ENCODE measurements at regions not wholly inside any gene's neighbourhood (a gene's known extent, or its start where the extent isn't known, plus 50 kb on each side); places are given as distances from the start of the nearest gene placed in this dataset.

GRCh38 chr5:57825031-57825686 is 342.5 kb upstream of the ACTBL2 start:
- Histone ChIP-seq H3K36me3 (ENCODE audit: control insufficient read depth, insufficient read depth, low read length) (no peaks in the 10 kb centered on the region), H3K9me3 (ENCODE audit: control insufficient read depth, low read length) (no peaks in the 10 kb centered on the region), H3K27ac (ENCODE audit: low read depth, low read length, severe bottlenecking) (no peak overlapping the region), H3K4me3 (ENCODE audit: extremely low read depth, insufficient read depth, low read length, poor library complexity, severe bottlenecking) (no peak overlapping the region), H3K4me1 (ENCODE audit: control insufficient read depth, insufficient read depth, low read length, poor library complexity, severe bottlenecking) (no peaks in the 10 kb centered on the region)
- WGBS, 2 experiments (ENCODE audit: insufficient coverage in 2 of 2) = 86 to 89% methylated on average over 2 to 3 of the region's 3 CpGs

GRCh38 chr5:57824623-57825022 is 342.0 kb upstream of the ACTBL2 start:
- 83 to 100% methylated on average over 1 of the region's 2 CpGs for WGBS, 2 experiments (ENCODE audit: insufficient coverage in 2 of 2)
- H3K9me3 ChIP-seq (ENCODE audit: control insufficient read depth, low read length) = no peaks in the 10 kb centered on the region
- no peaks in the 10 kb centered on the region for H3K36me3 ChIP-seq (ENCODE audit: control insufficient read depth, insufficient read depth, low read length)
- no peak overlapping the region for H3K4me3 ChIP-seq (ENCODE audit: extremely low read depth, insufficient read depth, low read length, poor library complexity, severe bottlenecking)
- H3K4me1 ChIP-seq (ENCODE audit: control insufficient read depth, insufficient read depth, low read length, poor library complexity, severe bottlenecking) = no peaks in the 10 kb centered on the region
- H3K27ac ChIP-seq (ENCODE audit: low read depth, low read length, severe bottlenecking) = no peak overlapping the region

GRCh38 chr5:57824047-57824446 is 341.4 kb upstream of the ACTBL2 start:
- no CpG with 5 or more reads among the region's 2 CpGs for WGBS, 2 experiments (ENCODE audit: insufficient coverage in 2 of 2)

GRCh38 chr5:57822651-57823050 is 340.0 kb upstream of the ACTBL2 start:
- Histone ChIP-seq H3K9me3 (ENCODE audit: control insufficient read depth, low read length) (no peaks in the 10 kb centered on the region), H3K36me3 (ENCODE audit: control insufficient read depth, insufficient read depth, low read length) (no peaks in the 10 kb centered on the region), H3K4me3 (ENCODE audit: extremely low read depth, insufficient read depth, low read length, poor library complexity, severe bottlenecking) (no peak overlapping the region), H3K4me1 (ENCODE audit: control insufficient read depth, insufficient read depth, low read length, poor library complexity, severe bottlenecking) (no peaks in the 10 kb centered on the region), H3K27ac (ENCODE audit: low read depth, low read length, severe bottlenecking) (no peak overlapping the region)
- WGBS, 2 experiments (ENCODE audit: insufficient coverage in 2 of 2) = 92 to 100% methylated on average over 2 of the region's 5 CpGs

More at GRCh38 chr5:57824047-57824446, 341.4 kb upstream of the ACTBL2 start:
- Histone ChIP-seq H3K4me3 (ENCODE audit: extremely low read depth, insufficient read depth, low read length, poor library complexity, severe bottlenecking) (no peak overlapping the region), H3K27ac (ENCODE audit: low read depth, low read length, severe bottlenecking) (no peak overlapping the region), H3K36me3 (ENCODE audit: control insufficient read depth, insufficient read depth, low read length) (no peaks in the 10 kb centered on the region), H3K4me1 (ENCODE audit: control insufficient read depth, insufficient read depth, low read length, poor library complexity, severe bottlenecking) (no peaks in the 10 kb centered on the region), H3K9me3 (ENCODE audit: control insufficient read depth, low read length) (no peaks in the 10 kb centered on the region)

GRCh38 chr5:57818397-57818796 is 335.8 kb upstream of the ACTBL2 start:
- Histone ChIP-seq H3K27ac (ENCODE audit: low read depth, low read length, severe bottlenecking) (no peak overlapping the region), H3K36me3 (ENCODE audit: control insufficient read depth, insufficient read depth, low read length) (no peaks in the 10 kb centered on the region), H3K9me3 (ENCODE audit: control insufficient read depth, low read length) (no peaks in the 10 kb centered on the region), H3K4me1 (ENCODE audit: control insufficient read depth, insufficient read depth, low read length, poor library complexity, severe bottlenecking) (no peaks in the 10 kb centered on the region), H3K4me3 (ENCODE audit: extremely low read depth, insufficient read depth, low read length, poor library complexity, severe bottlenecking) (no peak overlapping the region)

- Histone ChIP-seq H3K27ac (ENCODE audit: low read depth, low read length, severe bottlenecking) (no peak overlapping the region), H3K9me3 (ENCODE audit: control insufficient read depth, low read length) (no peaks in the 10 kb centered on the region), H3K36me3 (ENCODE audit: control insufficient read depth, insufficient read depth, low read length) (no peaks in the 10 kb centered on the region), H3K4me3 (ENCODE audit: extremely low read depth, insufficient read depth, low read length, poor library complexity, severe bottlenecking) (no peak overlapping the region), H3K4me1 (ENCODE audit: control insufficient read depth, insufficient read depth, low read length, poor library complexity, severe bottlenecking) (no peaks in the 10 kb centered on the region)
- 100% methylated on average over 2 of the region's 3 CpGs; no CpG with 5 or more reads in 1 of the 2 experiments for WGBS, 2 experiments (ENCODE audit: insufficient coverage in 2 of 2)
Measured at GRCh38 chr5:57817924-57818323, 335.3 kb upstream of the ACTBL2 start.

- no peak overlapping the region for H3K4me3 ChIP-seq (ENCODE audit: extremely low read depth, insufficient read depth, low read length, poor library complexity, severe bottlenecking)
- 67 to 100% methylated on average over 1 of the region's 2 CpGs for WGBS, 2 experiments (ENCODE audit: insufficient coverage in 2 of 2)
- H3K9me3 ChIP-seq (ENCODE audit: control insufficient read depth, low read length) = no peaks in the 10 kb centered on the region
- H3K27ac ChIP-seq (ENCODE audit: low read depth, low read length, severe bottlenecking) = no peak overlapping the region
- no peaks in the 10 kb centered on the region for H3K4me1 ChIP-seq (ENCODE audit: control insufficient read depth, insufficient read depth, low read length, poor library complexity, severe bottlenecking)
- H3K36me3 ChIP-seq (ENCODE audit: control insufficient read depth, insufficient read depth, low read length) = no peaks in the 10 kb centered on the region
Measured at GRCh38 chr5:57817001-57817453, 334.4 kb upstream of the ACTBL2 start.

GRCh38 chr5:57816108-57816507 is 333.5 kb upstream of the ACTBL2 start:
- H3K9me3 ChIP-seq (ENCODE audit: control insufficient read depth, low read length) = no peaks in the 10 kb centered on the region
- H3K36me3 ChIP-seq (ENCODE audit: control insufficient read depth, insufficient read depth, low read length) = no peaks in the 10 kb centered on the region
- no peak overlapping the region for H3K27ac ChIP-seq (ENCODE audit: low read depth, low read length, severe bottlenecking)
- H3K4me1 ChIP-seq (ENCODE audit: control insufficient read depth, insufficient read depth, low read length, poor library complexity, severe bottlenecking) = no peaks in the 10 kb centered on the region
- H3K4me3 ChIP-seq (ENCODE audit: extremely low read depth, insufficient read depth, low read length, poor library complexity, severe bottlenecking) = no peak overlapping the region

- no CpG with 5 or more reads among the region's 1 CpG for WGBS, 2 experiments (ENCODE audit: insufficient coverage in 2 of 2)
- Histone ChIP-seq H3K4me1 (ENCODE audit: control insufficient read depth, insufficient read depth, low read length, poor library complexity, severe bottlenecking) (no peaks in the 10 kb centered on the region), H3K4me3 (ENCODE audit: extremely low read depth, insufficient read depth, low read length, poor library complexity, severe bottlenecking) (no peak overlapping the region), H3K27ac (ENCODE audit: low read depth, low read length, severe bottlenecking) (no peak overlapping the region), H3K9me3 (ENCODE audit: control insufficient read depth, low read length) (no peaks in the 10 kb centered on the region), H3K36me3 (ENCODE audit: control insufficient read depth, insufficient read depth, low read length) (no peaks in the 10 kb centered on the region)
Measured at GRCh38 chr5:57805732-57806131, 323.1 kb upstream of the ACTBL2 start.

- Histone ChIP-seq H3K9me3 (ENCODE audit: control insufficient read depth, low read length) (no peaks in the 10 kb centered on the region), H3K4me3 (ENCODE audit: extremely low read depth, insufficient read depth, low read length, poor library complexity, severe bottlenecking) (no peak overlapping the region), H3K4me1 (ENCODE audit: control insufficient read depth, insufficient read depth, low read length, poor library complexity, severe bottlenecking) (no peaks in the 10 kb centered on the region), H3K27ac (ENCODE audit: low read depth, low read length, severe bottlenecking) (no peak overlapping the region), H3K36me3 (ENCODE audit: control insufficient read depth, insufficient read depth, low read length) (no peaks in the 10 kb centered on the region)
Measured at GRCh38 chr5:57805170-57805569, 322.6 kb upstream of the ACTBL2 start.

GRCh38 chr5:57804505-57804904 is 321.9 kb upstream of the ACTBL2 start:
- Histone ChIP-seq H3K4me1 (ENCODE audit: control insufficient read depth, insufficient read depth, low read length, poor library complexity, severe bottlenecking) (no peaks in the 10 kb centered on the region), H3K27ac (ENCODE audit: low read depth, low read length, severe bottlenecking) (no peak overlapping the region), H3K9me3 (ENCODE audit: control insufficient read depth, low read length) (no peaks in the 10 kb centered on the region), H3K4me3 (ENCODE audit: extremely low read depth, insufficient read depth, low read length, poor library complexity, severe bottlenecking) (no peak overlapping the region), H3K36me3 (ENCODE audit: control insufficient read depth, insufficient read depth, low read length) (no peaks in the 10 kb centered on the region)
- 88 to 100% methylated on average over 1 of the region's 1 CpG for WGBS, 2 experiments (ENCODE audit: insufficient coverage in 2 of 2)

Measured in mesodermal cell (in vitro differentiated cells).